Panc1 (cell line): ENCODE measurements at regions not wholly inside any gene's neighbourhood (a gene's known extent, or its start where the extent isn't known, plus 50 kb on each side); places are given as distances from the start of the nearest gene placed in this dataset.

ENCODE experiments used
- POLR2AphosphoS5 ChIP-seq: IDR thresholded peaks from 2 replicates; pipeline ENCODE4 v1.6.1; 2012; ENCODE audit warnings: mild to moderate bottlenecking, low read depth, low read length, moderate library complexity
- TF ChIP-seq, protein P1 (sequence below): fragments of 450-650 bp; IDR thresholded peaks from 2 replicates; pipeline ENCODE4 v1.5.1; 2017; ENCODE audit warnings: mild to moderate bottlenecking

DNA sequence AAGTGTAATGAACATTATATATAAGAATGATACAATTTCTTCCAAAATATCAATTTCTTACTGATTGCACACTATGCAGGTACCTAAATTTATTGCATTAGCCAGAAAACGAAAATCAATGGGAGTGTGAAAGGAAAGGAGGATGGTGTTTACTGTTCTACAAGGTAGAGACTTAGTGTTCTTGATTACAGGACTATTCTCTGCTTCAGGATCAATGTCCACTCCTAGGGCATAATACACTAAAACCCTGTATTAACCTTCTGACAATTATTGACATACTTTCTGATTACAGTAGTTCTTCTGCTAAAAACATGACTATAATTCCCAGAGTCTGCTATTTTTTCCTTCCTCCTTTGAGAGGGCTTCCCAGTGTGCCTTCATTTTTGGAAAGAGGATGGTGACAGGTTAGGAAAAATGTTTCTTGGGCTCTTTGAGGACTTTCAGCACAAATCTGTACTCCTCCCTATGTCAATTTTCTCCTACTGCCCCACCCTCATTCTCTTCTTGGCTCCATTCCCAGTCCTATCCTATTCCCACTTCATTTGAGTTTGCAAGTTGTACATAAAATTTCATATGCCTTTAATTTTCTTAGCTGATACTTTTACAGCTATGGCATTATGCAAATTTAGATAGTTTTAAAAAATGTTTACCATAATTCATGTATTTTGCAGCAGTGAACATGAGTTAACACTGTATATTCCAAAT is 278.9 kb downstream of the CENPW start:
- TF ChIP-seq POLR2AphosphoS5, result no peak
- TF ChIP-seq, protein P1, sequence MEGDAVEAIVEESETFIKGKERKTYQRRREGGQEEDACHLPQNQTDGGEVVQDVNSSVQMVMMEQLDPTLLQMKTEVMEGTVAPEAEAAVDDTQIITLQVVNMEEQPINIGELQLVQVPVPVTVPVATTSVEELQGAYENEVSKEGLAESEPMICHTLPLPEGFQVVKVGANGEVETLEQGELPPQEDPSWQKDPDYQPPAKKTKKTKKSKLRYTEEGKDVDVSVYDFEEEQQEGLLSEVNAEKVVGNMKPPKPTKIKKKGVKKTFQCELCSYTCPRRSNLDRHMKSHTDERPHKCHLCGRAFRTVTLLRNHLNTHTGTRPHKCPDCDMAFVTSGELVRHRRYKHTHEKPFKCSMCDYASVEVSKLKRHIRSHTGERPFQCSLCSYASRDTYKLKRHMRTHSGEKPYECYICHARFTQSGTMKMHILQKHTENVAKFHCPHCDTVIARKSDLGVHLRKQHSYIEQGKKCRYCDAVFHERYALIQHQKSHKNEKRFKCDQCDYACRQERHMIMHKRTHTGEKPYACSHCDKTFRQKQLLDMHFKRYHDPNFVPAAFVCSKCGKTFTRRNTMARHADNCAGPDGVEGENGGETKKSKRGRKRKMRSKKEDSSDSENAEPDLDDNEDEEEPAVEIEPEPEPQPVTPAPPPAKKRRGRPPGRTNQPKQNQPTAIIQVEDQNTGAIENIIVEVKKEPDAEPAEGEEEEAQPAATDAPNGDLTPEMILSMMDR, result no peak
